Kidney epithelial cell (primary cell): ENCODE measurements at regions not wholly inside any gene's neighbourhood (a gene's known extent, or its start where the extent isn't known, plus 50 kb on each side); places are given as distances from the start of the nearest gene placed in this dataset.

ENCODE experiments used
- DNase-seq: peaks from one replicate; pipeline ENCODE4 v3.0.0-alpha.2; 2010; ENCODE audit warnings: low read depth
- H3K27me3 ChIP-seq: 2 replicates; pipeline ENCODE4 v1.6.0; 2011; ENCODE audit warnings: low read length; ENCODE audit not compliant: control insufficient read depth, insufficient read depth
- H3K36me3 ChIP-seq: 2 replicates; pipeline ENCODE4 v1.5.1; 2011; ENCODE audit warnings: low read length; ENCODE audit not compliant: control insufficient read depth, insufficient read depth
- H3K4me3 ChIP-seq: 2 replicates; pipeline ENCODE4 v1.5.1; 2011; ENCODE audit warnings: low read depth, mild to moderate bottlenecking, control low read depth, low read length
- TF ChIP-seq, protein P1 (sequence below): IDR thresholded peaks from 2 replicates; pipeline ENCODE4 v1.5.1; 2011; ENCODE audit warnings: mild to moderate bottlenecking, moderate library complexity, low read length, control low read depth, inconsistent platforms; ENCODE audit not compliant: insufficient read depth, poor library complexity, severe bottlenecking

DNA sequence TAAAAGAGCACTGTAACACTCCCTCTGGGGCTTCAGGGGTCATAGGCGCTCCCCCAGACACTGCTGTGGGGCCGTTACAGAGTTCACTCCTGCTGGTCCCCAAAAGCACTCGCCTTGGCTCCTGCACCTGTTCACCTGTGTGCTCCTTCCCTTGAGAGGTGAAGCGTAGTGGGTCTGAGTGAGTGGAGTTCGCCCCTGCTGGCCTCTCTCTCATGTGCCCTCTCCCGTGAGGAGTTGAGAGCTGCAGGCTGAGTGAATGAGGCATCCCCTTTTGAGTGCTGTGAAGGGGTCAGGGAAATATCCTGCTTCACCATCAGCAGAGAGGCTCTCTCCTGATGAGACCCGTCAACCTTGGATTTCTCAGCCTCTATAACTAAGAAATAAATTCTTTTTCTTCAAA lies 134.6 kb upstream of the TUT7 start:
- Histone ChIP-seq H3K27me3 (no peaks in the 10 kb centered on the region), H3K36me3 (no peaks in the 10 kb centered on the region), H3K4me3 (no peak overlapping the region)
- DNase-seq = no peak
- TF ChIP-seq, protein P1, sequence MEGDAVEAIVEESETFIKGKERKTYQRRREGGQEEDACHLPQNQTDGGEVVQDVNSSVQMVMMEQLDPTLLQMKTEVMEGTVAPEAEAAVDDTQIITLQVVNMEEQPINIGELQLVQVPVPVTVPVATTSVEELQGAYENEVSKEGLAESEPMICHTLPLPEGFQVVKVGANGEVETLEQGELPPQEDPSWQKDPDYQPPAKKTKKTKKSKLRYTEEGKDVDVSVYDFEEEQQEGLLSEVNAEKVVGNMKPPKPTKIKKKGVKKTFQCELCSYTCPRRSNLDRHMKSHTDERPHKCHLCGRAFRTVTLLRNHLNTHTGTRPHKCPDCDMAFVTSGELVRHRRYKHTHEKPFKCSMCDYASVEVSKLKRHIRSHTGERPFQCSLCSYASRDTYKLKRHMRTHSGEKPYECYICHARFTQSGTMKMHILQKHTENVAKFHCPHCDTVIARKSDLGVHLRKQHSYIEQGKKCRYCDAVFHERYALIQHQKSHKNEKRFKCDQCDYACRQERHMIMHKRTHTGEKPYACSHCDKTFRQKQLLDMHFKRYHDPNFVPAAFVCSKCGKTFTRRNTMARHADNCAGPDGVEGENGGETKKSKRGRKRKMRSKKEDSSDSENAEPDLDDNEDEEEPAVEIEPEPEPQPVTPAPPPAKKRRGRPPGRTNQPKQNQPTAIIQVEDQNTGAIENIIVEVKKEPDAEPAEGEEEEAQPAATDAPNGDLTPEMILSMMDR = no peak

DNA sequence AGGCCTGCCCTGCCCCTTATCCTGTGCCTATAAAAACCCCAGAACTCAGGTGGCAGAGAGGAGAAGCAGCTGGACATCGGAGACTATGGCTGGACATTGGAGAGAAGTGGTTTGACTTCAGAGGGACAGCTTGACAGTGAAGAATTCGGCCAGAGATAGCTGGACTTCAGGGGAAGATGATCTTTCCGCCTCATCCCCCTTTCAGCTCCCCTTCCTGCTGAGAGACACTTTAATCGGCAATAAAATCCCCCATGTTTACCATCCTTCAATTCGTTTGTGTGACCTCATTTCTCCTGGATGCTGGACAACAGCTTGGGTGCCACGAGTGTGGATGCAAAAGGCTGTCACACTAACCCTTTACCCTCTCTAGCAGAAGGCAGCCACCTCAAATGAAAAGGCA lies 134.1 kb upstream of the TUT7 start:
- no peak for DNase-seq
- TF ChIP-seq, protein P1 = no peak
- no peak overlapping the region for H3K4me3 ChIP-seq
- H3K36me3 ChIP-seq = no peaks in the 10 kb centered on the region
- no peaks in the 10 kb centered on the region for H3K27me3 ChIP-seq

DNA sequence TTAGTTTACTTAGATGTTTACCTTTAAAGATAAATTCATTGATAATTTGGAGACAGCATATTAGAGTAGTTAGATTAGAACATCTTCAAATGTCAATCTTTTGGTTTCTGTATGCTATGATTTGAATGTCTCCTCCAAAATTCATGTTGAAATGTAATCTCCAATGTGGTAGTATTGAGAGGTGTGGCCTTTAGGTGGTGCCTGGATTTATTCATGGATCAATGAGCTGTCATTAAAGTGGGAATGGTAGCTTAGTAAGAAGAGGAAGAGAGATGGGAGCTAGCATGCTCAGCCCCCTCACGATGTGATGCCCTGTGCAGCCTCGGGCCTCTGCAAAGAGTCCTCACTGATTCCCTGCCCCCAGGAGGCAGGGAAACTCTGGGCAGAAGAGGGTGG lies 133.6 kb upstream of the TUT7 start:
- no peak overlapping the region for H3K4me3 ChIP-seq
- TF ChIP-seq, protein P1 = no peak
- no peaks in the 10 kb centered on the region for H3K36me3 ChIP-seq
- DNase-seq = no peak
- H3K27me3 ChIP-seq = no peaks in the 10 kb centered on the region

DNA sequence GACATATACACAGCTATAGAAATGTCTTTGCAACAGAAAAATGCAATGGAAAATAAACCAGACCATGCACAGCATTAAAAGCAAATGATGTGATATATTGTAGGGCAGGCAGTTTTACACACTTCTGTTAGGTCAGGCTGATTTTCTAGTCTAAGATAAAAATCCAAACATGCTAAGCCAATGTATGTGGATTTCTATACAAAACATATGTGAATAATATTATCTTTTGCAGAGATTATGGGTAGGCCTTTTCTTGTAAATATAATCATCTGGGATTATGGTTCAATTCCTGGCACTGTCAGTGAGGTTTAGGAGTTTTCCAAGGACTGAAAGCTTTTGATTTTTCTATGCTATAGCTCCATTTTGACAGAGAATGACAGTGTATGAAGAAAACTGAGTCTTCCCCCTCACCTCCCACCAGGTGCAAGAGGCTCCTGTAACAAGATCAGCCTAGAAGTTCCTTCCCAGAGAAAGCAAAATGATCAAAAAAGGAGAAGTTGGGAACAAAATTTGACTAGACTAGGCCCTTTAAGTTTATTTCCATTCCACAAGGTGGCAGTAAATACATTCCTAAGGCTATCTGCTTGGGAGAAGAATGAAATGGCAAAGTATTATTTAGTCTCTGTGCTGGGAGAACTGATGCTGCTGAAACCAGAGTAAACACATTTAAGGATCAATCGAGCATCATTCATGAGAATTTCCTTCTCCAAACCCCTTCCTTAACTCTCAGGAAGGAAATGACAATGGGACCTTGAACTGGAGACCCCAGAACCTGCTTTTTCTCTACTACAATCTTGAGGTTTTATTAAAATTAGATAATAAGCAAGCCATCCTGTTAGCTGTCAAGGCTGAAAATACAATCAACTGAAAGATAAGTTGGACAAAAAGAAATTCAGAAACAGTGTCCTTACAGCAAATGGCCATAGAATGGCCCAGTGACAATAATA lies 133.0 kb upstream of the TUT7 start:
- no peak for DNase-seq
- no peaks in the 10 kb centered on the region for H3K36me3 ChIP-seq
- TF ChIP-seq, protein P1 = peak; percentile 48
- H3K4me3 ChIP-seq = no peak overlapping the region
- H3K27me3 ChIP-seq = no peaks in the 10 kb centered on the region

DNA sequence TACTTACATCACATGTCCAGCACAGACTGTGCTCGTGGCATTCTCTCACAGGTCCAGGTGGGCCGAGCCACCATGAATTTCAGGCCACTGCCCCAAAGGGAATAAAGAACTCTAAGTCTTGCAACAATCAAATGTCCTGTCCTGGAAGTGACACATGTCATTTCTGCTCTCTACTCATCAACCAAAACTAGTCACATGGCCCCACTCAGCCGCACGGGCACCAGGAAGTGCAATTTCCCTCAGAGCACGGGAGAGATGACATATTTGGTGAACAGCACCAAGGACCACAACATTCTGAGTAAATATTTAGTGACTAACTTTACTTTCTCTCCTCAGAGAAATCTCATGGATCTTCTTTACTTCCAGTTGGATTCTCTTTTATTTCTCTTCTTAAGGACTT lies 131.1 kb upstream of the TUT7 start:
- Histone ChIP-seq H3K27me3 (no peaks in the 10 kb centered on the region), H3K36me3 (no peaks in the 10 kb centered on the region), H3K4me3 (no peak overlapping the region)
- no peak for DNase-seq
- TF ChIP-seq, protein P1 = no peak

DNA sequence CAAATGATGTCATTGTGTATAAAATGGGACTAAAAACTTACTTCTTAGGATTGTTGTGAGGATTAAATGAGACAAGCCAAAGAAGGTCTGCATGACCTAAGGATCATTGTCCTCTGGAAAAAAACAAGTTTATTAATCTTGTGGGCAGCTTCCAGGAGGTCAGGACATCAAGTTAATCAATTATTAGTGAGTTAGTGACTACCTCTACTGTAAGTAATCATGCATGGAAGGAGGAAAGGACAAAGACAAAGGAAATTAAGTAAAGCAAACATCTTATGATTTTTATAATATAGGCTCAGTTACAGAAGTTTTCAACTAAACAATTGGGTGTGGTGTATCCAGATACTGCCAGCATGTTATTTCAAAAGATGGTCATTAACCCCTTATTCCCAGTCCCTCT lies 129.3 kb upstream of the TUT7 start:
- Histone ChIP-seq H3K4me3 (no peak overlapping the region), H3K27me3 (no peaks in the 10 kb centered on the region), H3K36me3 (no peaks in the 10 kb centered on the region)
- TF ChIP-seq, protein P1 = no peak
- DNase-seq = no peak
